ENCODE measurements at regions not wholly inside any gene's neighbourhood (a gene's known extent, or its start where the extent isn't known, plus 50 kb on each side); places are given as distances from the start of the nearest gene placed in this dataset.

- H3K9me2 ChIP-seq, result no peaks in the 10 kb centered on the region
- CTCF ChIA-PET, result interaction anchor here (1.0 to 1.1 kb wide), 2 partner anchors 9 to 17 kb away, joined by 3 read pairs; no protein-coding TSS in a partner anchor
- no peak overlapping the region for H3K4me2 ChIP-seq
- no peak overlapping the region for H3K27ac ChIP-seq (ENCODE audit: low read depth in 2 of 2, low read length in 1 of 2)
- H3K36me3 ChIP-seq (replicated peaks in 1 of 2; ENCODE audit: control insufficient read depth in 1 of 2, insufficient read depth in 2 of 2, low read length in 1 of 2), result no peaks in the 10 kb centered on the region
- H3F3A ChIP-seq (replicated peaks; ENCODE audit: insufficient read depth), result peaks cover 10% of the 10 kb centered on the region
- H2AFZ ChIP-seq (ENCODE audit: low read depth), result no peak overlapping the region
- no peaks in the 10 kb centered on the region for H4K20me1 ChIP-seq (ENCODE audit: insufficient read depth)
- no peaks in the 10 kb centered on the region for H3K9me3 ChIP-seq
- no peaks in the 10 kb centered on the region for H3K27me3 ChIP-seq (ENCODE audit: insufficient read depth)
- H3K9ac ChIP-seq, result no peak overlapping the region
- H3K4me1 ChIP-seq (ENCODE audit: control insufficient read depth in 1 of 2, insufficient read depth in 2 of 2, low read depth in 1 of 2, low read length in 1 of 2), result peaks cover 9 to 27% of the 10 kb centered on the region in 2 experiments; a peak in 3 of 4 replicates
- no peak for TF ChIP-seq USF2 (IDR thresholded peaks at IDR 0.05; ENCODE audit: borderline replicate concordance, low read depth, low read length)
- no peak for TF ChIP-seq TAF1 (IDR thresholded peaks at IDR 0.05; ENCODE audit: borderline replicate concordance, low read depth, low read length)
- TF ChIP-seq TCF12 (IDR thresholded peaks at IDR 0.05), result no peak
- TF ChIP-seq REST (IDR thresholded peaks at IDR 0.05; ENCODE audit: low read depth, low read length), result no peak
- TF ChIP-seq ELF1 (IDR thresholded peaks at IDR 0.05), result no peak
- TF ChIP-seq GABPA (IDR thresholded peaks at IDR 0.05; ENCODE audit: low read depth), result no peak
- no peak for TF ChIP-seq FOXM1 (IDR thresholded peaks at IDR 0.05; ENCODE audit: low read depth)
- TF ChIP-seq YY1 (IDR thresholded peaks at IDR 0.05; ENCODE audit: low read depth), result no peak
- no peak for TF ChIP-seq RFX5 (IDR thresholded peaks at IDR 0.05; ENCODE audit: low read length)
- TF ChIP-seq, protein P1, sequence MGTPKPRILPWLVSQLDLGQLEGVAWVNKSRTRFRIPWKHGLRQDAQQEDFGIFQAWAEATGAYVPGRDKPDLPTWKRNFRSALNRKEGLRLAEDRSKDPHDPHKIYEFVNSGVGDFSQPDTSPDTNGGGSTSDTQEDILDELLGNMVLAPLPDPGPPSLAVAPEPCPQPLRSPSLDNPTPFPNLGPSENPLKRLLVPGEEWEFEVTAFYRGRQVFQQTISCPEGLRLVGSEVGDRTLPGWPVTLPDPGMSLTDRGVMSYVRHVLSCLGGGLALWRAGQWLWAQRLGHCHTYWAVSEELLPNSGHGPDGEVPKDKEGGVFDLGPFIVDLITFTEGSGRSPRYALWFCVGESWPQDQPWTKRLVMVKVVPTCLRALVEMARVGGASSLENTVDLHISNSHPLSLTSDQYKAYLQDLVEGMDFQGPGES (IDR thresholded peaks at IDR 0.05; ENCODE audit: low read depth, low read length), result no peak
- TF ChIP-seq, protein P2, sequence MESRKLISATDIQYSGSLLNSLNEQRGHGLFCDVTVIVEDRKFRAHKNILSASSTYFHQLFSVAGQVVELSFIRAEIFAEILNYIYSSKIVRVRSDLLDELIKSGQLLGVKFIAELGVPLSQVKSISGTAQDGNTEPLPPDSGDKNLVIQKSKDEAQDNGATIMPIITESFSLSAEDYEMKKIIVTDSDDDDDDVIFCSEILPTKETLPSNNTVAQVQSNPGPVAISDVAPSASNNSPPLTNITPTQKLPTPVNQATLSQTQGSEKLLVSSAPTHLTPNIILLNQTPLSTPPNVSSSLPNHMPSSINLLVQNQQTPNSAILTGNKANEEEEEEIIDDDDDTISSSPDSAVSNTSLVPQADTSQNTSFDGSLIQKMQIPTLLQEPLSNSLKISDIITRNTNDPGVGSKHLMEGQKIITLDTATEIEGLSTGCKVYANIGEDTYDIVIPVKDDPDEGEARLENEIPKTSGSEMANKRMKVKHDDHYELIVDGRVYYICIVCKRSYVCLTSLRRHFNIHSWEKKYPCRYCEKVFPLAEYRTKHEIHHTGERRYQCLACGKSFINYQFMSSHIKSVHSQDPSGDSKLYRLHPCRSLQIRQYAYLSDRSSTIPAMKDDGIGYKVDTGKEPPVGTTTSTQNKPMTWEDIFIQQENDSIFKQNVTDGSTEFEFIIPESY (IDR thresholded peaks at IDR 0.05; ENCODE audit: borderline replicate concordance, low read depth), result no peak
- no peak for TF ChIP-seq POLR2AphosphoS5 (IDR thresholded peaks at IDR 0.05; ENCODE audit: low read depth, low read length)
- no peak for TF ChIP-seq FOSL2 (IDR thresholded peaks at IDR 0.05; ENCODE audit: borderline replicate concordance, low read depth)
- POLR2A ChIA-PET, result no interaction called here
- H3K79me2 ChIP-seq (ENCODE audit: insufficient read depth), result no peaks in the 10 kb centered on the region
- H3K4me3 ChIP-seq (ENCODE audit: low read depth in 2 of 2, low read length in 1 of 2), result no peak overlapping the region
- DNase-seq, result no peak
- whole genome bisulfite sequencing (ENCODE audit: low lambda C conversion rate), result 59% methylated on average over 3 of the region's 3 CpGs
Observed at GRCh38 chr10:120095875-120096274, 203.3 kb downstream of the SEC23IP start.
